GM18861 (cell line): ENCODE measurements at regions not wholly inside any gene's neighbourhood (a gene's known extent, or its start where the extent isn't known, plus 50 kb on each side); places are given as distances from the start of the nearest gene placed in this dataset.

Experiments
- ATAC-seq: cut with Tn5 transposase; IDR thresholded peaks from one replicate; pipeline ENCODE4 v1.9.1; 2021; ENCODE audit not compliant: unreplicated experiment

DNA sequence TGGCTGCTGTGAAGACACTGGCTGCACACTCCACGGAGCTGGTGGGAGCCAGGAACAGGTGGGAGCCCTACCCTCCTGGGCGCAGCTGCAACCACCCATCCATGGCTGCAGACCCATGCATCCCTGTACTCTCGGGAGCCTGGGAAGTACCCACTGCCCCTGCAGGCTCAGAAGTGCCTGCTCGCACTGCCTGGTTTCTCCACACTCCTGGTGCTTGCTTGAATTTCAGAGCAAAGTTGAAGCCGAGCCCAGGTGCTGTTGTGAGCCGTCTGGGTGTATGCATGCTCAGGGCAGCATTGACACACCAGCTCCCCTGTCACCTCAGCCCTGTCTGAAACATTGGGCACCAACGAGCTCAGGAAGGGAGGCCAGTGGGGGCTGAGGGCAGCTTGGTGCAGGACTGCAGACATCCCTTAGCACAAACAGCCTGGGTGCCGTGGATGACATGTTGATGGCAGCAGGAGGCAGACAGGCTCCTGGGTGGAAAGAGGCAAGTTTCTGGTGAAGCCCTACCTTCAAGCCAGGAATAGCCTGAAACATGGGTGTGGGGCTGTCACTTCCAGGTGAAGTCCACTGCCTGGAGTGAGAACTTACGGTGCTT is 585.9 kb downstream of the PCDH18 start:
- no peak for ATAC-seq

DNA sequence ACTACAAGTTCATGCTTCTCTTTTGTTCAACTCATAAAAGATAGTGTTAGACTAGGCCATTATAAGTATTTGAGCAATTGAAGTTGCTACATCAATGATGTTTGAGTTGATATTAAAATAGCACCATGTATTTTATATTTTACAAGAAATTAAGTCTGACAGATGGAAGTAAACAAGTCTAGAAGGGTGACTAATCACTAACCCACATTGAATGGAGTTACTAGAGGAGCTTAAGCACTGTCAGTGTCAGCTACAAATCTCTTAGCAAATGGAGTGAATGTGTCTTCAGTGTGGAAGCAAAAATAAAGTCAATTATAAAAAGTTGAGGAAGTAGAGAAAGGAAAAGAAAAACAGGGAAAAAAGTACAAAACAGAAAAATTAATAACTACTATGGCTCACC is 592.5 kb downstream of the PCDH18 start:
- ATAC-seq: no peak

- no peak for ATAC-seq
These were observed 596.4 kb downstream of the PCDH18 start for GRCh38 chr4:136935871-136936270.

GRCh38 chr4:136935305-136935704 is 597.0 kb downstream of the PCDH18 start:
- ATAC-seq: no peak

DNA sequence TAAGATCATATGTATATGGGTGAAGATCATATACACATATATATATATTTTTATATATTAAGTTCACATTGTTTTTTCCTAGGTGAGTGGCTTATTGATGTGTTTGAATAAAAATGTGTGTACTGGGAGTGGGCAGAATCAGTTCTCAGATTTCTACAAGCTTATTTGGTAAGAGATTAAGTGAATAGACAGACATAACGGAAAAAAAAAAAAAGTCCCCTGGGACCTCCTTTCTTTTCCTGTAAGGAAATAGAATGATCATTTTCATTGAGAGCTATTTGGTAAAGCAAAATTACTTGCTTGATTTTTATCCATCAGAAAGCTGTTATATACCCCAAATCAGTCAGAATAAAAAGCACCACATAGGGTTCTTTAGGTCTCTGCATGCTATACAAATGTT is 597.7 kb downstream of the PCDH18 start:
- no peak for ATAC-seq

DNA sequence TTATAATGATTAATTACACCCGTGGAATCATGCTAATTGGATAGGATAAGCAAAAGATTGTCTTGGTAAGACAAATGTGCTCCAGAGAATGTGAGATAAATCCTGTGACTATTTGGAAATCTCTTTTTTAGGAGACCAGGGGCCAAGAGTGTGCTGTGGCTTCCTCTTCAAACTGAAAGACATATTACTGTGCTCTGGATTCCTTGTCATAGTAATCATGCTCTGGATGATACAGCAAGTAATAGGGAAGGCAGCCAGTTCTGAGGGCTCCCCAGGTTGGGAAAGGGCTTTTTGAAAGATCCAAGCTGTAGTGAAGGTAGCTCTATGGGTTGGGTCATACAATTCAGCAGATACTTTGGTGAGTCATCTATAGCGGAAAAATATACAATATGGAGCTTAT is 600.5 kb downstream of the PCDH18 start:
- ATAC-seq: no peak

DNA sequence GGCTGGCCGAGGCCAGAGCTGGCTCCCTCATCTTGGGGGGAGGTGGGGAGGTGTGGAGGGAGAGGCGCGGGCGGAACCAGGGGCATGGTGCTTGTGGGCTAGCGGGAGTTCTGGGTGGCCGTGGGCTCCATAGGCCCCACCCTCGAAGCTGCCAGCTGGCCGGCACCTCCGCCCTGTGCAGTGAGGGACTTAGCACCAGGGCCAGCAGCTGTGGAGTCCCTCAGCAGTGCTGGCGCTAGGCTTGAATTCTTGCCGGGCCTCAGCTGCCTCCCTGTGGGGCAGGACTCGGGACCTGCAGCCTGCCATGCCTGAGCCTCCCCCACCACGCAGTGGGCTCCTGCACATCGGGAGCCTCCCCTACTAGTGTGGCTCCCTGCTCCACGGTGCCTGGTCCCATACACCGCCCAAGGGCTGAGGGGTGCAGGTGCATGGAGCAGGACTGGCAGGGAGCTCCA is 603.3 kb downstream of the PCDH18 start:
- no peak for ATAC-seq

GRCh38 chr4:136927172-136927571 is 605.1 kb downstream of the PCDH18 start:
- ATAC-seq: no peak

DNA sequence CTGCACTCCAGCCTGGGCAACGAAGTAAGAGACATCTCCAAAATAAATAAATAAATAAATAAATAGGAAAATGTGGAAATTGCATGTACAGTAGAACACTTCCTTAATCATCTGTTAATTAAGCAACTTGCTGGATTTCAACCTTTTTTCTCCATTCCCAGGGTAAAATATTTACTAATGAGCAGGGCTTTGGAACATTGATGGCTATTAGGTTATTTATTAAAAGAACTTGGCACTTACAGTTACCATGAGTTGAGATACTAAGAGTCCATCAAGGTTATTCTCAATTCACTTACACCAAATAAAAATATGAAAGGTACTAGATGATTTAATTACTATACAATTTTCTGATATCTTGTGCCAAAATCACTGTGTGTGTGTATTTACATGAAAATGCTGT is 607.1 kb downstream of the PCDH18 start:
- no peak for ATAC-seq

DNA sequence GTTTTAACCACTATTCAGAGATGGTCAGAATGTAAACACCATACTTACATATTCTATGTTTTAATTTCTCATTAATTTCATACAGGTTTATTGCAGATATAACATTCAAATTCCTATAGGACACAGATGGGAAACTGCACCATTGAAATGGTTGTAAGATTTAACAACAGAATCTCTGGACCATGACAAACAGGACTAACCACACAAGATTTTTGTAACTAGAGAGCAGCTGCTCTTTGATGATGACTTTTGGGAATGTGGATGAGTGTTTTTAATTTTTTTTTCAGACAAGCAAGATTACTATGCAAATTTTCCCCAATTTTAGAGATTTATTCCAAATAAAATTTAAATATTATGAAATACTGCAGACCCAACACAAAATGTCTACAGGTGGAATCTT is 610.2 kb downstream of the PCDH18 start:
- ATAC-seq: no peak

GRCh38 chr4:136920092-136920881 is 612.0 kb downstream of the PCDH18 start:
- ATAC-seq: no peak

GRCh38 chr4:136918772-136919171 is 613.5 kb downstream of the PCDH18 start:
- ATAC-seq: no peak

- ATAC-seq: no peak
These were observed 614.8 kb downstream of the PCDH18 start for GRCh38 chr4:136917312-136918110.

GRCh38 chr4:136909626-136910025 is 622.7 kb downstream of the PCDH18 start:
- ATAC-seq: no peak

DNA sequence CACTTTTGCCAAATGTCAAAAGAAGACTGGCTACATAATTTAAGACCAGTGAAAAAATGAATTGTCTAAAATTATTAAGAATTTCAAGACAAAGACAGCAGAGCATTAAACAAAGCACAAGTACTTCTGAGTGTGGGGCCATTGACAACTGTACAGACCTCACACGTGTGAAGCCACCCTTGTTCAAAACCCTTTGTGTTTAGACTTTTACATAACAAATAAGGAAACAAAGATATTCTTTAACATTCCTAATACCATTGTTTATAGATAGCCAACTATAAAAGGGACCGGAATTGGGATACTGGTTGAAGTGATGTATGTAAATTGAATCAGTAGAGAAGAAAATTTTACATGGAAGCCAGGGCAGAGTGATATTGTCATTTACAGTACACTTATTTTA is 624.2 kb downstream of the PCDH18 start:
- no peak for ATAC-seq

DNA sequence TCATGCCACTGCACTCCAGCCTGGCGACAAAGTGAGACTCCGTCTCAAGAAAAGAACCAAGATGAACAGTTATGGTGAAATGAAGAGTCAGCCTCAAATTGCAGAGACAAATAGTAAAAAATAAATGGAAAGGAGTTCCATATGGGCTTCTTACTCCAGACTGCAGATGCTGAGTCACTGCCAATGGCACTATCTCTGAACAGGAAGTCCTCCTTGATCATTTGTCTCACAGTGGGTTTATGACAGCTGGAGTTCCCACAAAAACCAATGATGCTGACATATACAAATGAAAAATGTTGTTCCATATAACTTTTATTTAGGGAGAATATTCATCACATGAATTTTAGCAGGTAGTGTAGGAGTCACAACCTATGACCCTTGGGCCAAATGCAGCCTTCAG is 631.6 kb downstream of the PCDH18 start:
- ATAC-seq: no peak

DNA sequence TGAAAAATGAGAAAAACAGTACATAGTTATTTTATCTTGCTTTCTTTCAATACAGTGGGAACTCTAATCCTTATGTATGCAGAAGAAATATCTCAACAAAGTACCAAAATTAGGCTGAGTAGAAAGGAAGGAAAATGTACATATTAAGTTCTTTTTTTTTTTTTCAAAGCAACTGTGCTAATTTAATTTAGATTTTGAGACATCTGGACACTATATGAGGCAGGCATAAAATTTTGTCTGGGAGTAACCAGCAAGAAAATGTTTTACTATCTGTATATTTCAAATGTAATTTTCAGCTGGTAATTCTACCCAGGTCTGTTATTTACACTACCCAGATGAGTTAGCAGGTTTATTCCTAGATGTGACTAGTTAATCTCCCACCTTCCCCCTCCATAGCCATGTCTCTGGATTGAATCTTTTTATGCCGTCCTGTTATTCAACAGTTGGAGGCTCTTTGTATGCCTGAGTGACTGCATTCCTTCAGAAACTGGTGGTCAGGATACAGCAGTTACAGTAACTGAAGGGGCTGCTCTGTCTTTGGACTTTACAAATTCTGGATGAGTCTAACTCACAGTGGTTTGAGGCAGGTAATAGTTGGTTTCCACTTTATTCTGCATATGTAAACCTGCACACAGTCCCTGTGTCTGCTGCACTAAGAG is 633.6 kb downstream of the PCDH18 start:
- ATAC-seq: no peak

GRCh38 chr4:136893573-136893972 is 638.7 kb downstream of the PCDH18 start:
- ATAC-seq: no peak

DNA sequence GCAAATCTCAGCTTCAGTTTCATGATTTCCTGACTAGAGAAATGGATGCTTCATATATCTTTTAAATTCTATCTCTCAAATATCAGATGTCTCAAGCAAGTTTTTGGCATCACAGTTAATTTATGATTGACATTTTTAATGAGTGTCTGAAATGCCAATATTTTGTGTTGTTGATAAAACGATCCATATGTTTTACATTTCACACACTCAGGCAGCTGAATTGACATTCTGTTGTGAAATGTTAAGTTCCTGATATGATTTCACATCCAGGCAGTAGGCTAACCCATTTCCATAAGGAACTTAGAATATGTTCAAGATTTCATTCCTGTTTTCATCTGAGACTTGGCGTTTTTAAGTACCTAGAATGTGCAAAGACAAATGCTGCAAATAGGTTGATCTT is 650.6 kb downstream of the PCDH18 start:
- no peak for ATAC-seq

DNA sequence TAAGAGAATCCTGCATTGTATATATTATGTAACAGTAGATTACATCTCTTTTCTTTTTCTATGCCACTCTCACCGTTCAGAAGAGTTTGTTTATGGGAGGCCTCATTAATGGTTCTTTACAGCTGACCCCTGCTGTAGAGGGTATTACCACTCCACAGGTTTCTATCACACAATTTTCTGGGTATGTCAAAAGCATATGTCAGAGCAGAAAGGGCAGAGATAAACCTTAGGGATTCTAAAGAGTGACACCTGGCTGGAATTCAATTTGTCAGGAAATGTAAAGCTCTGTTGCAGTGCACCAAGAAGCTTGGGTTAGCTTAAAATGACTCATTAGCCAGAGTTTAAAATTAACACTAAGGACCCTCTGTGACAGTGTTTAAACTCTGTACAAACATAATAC is 658.7 kb downstream of the PCDH18 start:
- ATAC-seq: no peak

DNA sequence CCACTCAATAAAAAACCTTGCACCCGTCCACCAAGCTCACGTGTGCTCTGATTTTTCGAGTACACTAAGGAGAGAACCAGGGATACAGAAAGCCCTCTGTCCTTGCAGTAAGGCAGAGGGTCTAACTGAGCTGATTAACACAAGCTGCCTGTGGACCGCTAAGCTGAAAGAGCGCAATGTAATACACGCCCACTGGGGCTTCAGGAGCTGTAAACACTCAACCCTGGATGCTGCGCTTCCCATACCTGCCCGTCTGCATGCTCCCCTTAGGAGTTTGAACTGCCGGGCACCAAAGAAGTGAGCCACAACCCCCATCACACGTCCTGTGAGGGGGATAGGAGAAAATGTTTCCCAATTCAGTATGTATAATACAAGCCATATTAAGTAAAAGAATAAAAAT is 664.8 kb downstream of the PCDH18 start:
- ATAC-seq: no peak
